Endometrium (tissue), 2 donors: ENCODE measurements at regions not wholly inside any gene's neighbourhood (a gene's known extent, or its start where the extent isn't known, plus 50 kb on each side); places are given as distances from the start of the nearest gene placed in this dataset.
"Not testable (repeated sequence)": the region's sequence is repeated elsewhere in the genome, so short reads cannot be mapped to it uniquely, and the experiment has no call there.

ENCODE experiments used
- FAIRE-seq: peaks from 2 replicates; lab custom pipeline; 2012; peaks lifted over from hg19 to GRCh38; lab: Jason Lieb, UNC
- donor health status: control.
- donor health status: control.

GRCh38 chr5:88092358-88092757 is 176.3 kb downstream of the TMEM161B start:
- FAIRE-seq, result no peak

- no peak for FAIRE-seq
Measured at GRCh38 chr5:88090506-88090905, 178.1 kb downstream of the TMEM161B start.

DNA sequence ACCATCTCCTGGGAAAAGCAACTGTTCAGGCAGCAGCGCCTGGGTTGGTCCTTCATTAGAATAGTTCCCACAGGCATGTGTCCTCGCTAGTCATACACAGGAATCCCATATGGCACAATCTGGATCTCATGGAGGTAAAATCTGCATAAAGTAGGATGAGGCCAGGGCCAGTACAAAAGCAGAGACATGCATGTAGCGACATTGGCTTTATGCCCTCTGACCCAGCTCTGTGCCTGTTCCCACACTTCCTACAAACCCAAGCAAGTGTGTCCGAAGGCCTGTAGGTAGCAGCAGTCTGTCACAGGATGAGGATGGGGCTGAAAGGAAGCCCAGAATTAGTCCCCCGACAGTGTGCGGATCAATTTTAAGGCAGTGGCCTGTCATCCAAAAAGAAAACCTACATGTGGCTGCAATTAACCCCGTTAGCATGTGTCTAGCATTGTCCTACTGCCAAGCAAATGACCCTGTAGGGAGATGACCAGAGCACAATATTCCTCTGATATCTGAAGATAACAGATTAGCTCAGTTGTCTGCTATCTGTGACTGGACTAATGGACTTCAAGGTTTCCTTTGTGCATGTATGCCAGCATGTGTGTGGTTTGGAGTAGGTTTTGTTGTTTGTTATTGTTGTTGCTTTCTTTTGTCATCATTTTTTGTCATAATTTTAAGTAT is 178.8 kb downstream of the TMEM161B start:
- no peak for FAIRE-seq

GRCh38 chr5:88085462-88085861 is 183.2 kb downstream of the TMEM161B start:
- no peak for FAIRE-seq

DNA sequence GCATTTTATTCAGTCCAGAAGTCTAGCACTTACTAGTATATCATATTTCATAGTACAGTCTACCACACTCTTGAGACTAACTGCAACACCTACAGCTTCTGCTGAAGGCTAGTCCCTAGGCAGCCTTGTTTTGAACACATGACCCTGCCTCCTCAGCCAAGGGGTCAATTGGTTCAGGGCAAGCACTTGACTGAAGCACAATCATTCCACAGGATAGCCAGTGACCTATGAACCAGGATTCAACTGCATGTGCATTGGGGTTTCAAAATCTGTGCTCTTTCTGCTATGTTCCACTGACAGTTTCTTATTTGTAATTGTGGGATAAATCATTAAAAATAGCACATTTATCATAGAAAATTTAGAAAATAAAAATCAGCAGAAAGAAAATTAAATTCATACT is 186.8 kb downstream of the TMEM161B start:
- FAIRE-seq, result no peak

DNA sequence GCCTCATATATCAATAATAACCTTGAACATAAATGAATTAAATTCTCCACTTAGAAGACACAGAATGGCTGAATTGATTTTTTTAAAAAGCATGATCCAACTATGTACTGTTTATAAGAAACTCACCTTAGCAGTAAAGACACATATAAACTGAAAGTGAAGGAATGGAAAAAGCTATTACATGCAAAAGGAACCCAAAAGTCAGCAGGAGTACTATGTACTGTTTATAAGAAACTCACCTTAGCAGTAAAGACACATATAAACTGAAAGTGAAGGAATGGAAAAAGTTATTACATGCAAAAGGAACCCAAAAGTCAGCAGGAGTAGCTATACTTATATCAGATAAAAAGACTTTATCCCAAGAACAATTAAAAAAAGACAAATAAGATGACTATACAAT is 204.8 kb downstream of the TMEM161B start:
- no peak for FAIRE-seq

GRCh38 chr5:88060194-88060593 is 208.5 kb downstream of the TMEM161B start:
- no peak for FAIRE-seq

- FAIRE-seq, result no peak
Measured at GRCh38 chr5:88058625-88059024, 210.0 kb downstream of the TMEM161B start.

DNA sequence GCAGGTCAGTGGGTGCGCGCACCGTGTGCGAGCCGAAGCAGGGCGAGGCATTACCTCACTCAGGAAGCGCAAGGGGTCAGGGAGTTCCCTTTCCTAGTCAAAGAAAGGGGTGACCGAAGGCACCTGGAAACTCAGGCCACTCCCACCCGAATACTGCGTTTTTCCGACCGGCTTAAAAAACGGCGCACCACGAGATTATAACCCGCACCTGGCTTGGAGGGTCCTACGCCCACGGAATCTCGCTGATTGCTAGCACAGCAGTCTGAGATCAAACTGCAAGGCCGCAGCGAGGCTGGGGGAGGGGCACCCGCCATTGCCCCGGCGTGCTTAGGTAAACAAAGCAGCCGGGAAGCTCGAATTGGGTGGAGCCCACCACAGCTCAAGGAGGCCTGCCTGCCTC is 216.2 kb downstream of the TMEM161B start:
- FAIRE-seq, result not testable (repeated sequence)

DNA sequence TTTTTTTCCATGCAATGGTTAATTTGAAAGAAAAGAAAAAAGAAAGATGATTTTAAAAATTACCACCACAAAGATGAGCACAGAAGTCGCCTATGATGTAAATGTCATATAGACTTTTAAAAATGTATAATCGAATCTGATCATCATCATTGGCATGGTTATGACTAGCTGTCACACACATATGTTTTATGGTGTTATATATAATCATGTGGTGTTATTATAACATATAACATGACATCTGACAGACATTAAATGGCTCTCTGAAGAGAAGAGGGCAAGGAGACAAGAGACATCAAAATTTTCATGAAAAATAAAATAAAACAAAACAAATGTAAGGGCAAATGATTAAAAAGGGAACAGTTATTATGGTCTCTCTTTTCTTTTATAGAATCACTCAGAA is 217.5 kb downstream of the TMEM161B start:
- no peak for FAIRE-seq

- FAIRE-seq, result no peak
Measured at GRCh38 chr5:88049737-88050136, 218.9 kb downstream of the TMEM161B start.

DNA sequence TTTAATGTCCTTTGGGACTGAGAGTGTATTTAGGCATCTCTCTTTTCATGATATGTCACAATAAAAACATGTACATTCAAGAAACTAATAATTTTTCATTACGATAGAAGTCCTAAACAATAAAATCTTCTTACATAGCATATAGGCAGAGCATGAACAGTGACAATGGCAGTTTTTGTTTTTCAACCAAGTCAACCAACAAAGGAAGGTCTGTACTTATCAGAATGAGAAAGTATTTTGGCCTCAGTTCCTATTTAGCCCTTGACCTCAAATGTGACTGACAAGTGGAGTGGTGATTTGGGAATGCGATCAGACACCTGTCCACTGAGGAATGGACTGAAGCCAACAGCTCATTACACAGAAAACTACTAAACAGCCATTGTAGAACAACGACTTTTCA is 219.5 kb downstream of the TMEM161B start:
- no peak for FAIRE-seq

DNA sequence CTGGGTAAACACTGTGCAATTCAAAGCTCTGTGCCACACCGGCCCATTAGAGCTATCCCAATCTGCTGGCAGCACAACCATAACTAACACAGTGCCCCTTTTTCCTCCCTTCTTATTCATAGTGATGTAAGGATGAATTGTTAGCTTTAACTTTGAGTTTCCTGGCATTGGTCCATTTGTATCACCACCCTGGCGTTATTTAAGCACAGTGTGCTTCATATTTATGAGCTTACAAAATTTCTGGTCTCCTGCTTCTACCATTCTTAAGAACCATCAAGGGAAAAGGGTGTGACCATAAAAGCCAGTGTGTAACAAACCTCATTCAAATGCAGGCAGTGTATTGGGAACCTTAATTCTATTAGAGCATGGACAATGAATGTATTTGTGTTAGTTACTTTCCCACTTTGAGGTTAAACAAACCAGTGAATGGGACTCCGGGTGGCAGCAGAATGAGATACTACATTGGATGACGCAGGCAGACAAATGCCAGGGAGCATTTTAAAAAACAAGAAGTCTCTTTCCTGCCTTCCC is 222.6 kb downstream of the TMEM161B start:
- no peak for FAIRE-seq

GRCh38 chr5:88045165-88045564 is 223.5 kb downstream of the TMEM161B start:
- no peak for FAIRE-seq

GRCh38 chr5:88034520-88034919 is 234.1 kb downstream of the TMEM161B start:
- no peak for FAIRE-seq

DNA sequence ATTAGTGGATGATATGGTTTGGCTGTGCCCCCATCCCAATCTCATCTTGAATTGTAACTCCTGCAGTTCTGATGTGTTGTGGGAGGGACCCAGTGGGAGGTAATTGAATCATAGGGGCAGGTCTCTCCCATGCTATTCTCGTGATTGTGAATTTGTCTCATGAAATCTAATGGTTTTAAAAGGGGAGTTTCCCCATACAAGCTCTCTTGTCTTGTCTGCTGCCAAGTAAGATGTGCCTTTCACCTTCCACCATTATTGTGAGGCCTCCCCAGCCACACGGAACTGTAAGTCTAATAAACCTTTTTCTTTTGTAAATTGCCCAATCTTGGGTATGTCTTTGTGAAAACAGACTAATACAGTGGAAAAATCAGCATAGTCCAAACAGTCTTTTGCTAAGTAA is 235.5 kb downstream of the TMEM161B start:
- FAIRE-seq, result no peak

GRCh38 chr5:88029011-88029410 is 239.6 kb downstream of the TMEM161B start:
- FAIRE-seq, result no peak

DNA sequence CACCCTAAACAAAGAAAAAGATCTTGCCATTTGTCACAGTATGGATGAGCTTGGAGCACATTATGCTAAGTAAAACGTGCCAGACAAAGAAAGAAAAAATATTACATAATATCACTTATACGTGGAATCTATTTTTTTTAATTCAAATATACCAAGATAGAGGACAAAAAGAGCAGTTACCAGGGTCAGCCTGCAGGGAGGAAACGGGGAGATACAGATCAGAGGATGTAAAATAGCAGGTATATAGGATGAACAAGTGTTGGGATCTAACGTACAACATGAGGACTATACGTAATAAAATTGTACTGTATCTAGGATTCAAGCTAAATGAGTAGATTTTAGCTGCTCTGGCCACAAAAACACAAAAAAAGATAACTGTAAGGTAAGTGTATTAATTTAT is 247.5 kb downstream of the TMEM161B start:
- no peak for FAIRE-seq

- not testable (repeated sequence) for FAIRE-seq
Measured at GRCh38 chr5:88014984-88015383, 253.7 kb downstream of the TMEM161B start.

- FAIRE-seq, result no peak
Measured at GRCh38 chr5:88000877-88001276, 267.8 kb downstream of the TMEM161B start.

- FAIRE-seq, result no peak
Measured at GRCh38 chr5:87997662-87998061, 271.0 kb downstream of the TMEM161B start.

GRCh38 chr5:87966213-87966612 is 302.4 kb downstream of the TMEM161B start:
- no peak for FAIRE-seq

DNA sequence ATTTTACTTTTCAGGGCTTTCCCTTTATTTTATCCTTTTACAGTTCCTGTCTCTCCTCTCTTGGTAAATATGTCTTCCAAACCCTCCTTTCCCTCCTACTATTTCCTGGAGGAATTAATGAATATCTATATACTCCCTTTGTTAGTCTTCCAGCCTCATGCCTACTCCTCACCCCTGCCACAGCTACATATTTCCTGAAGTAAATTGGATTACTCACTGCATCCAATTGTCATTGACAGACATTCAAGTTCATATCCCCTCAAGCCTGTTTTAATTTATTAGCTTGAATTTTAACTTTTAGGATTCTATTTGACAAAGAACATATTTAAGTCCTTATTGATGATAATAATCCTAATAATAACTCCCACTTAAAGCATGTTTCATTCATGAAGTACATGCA is 314.5 kb downstream of the TMEM161B start:
- FAIRE-seq, result no peak

DNA sequence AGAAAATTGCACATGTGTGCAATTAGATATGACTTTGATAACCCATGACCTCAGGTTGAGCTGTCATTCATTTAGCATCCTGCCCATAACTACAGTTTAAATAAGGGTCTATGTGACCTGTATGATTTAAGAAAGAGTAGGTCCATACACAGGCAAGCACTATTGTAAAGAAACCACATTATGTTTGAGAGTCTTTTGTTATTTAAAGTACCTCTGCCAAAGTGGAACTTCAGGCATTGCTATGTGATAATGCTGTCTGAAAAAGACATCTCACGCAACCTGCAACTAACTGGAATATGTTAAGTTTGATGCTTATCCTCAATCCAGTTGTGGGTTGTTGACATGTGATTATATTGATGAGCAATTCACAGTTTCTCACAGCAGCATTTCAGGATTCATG is 317.0 kb downstream of the TMEM161B start:
- FAIRE-seq, result no peak
